Progenitor cell of endocrine pancreas (in vitro differentiated cells): ENCODE measurements at regions not wholly inside any gene's neighbourhood (a gene's known extent, or its start where the extent isn't known, plus 50 kb on each side); places are given as distances from the start of the nearest gene placed in this dataset.
A peak's percentile ranks its signal among the peaks of the same experiment; 100 is the strongest.

Source experiments
- DNase-seq: peaks from one replicate; pipeline ENCODE4 v3.0.0; 2021; ENCODE audit warnings: low spot score; ENCODE audit not compliant: unreplicated experiment
- H3K27ac Mint-ChIP-seq: 2 replicates; pipeline ENCODE4 v1.8.0; 2021; ENCODE audit warnings: mild to moderate bottlenecking, moderate library complexity, mixed read lengths
- H3K27me3 Mint-ChIP-seq: 2 replicates; pipeline ENCODE4 v1.8.0; 2021; ENCODE audit warnings: mixed read lengths
- H3K36me3 Mint-ChIP-seq: 2 replicates; pipeline ENCODE4 v1.8.0; 2022; ENCODE audit warnings: mixed read lengths; ENCODE audit not compliant: insufficient read depth
- H3K4me1 Mint-ChIP-seq: 2 replicates; pipeline ENCODE4 v1.8.0; 2021; ENCODE audit warnings: low read depth, mixed read lengths
- H3K4me3 Mint-ChIP-seq: 2 replicates; pipeline ENCODE4 v1.8.0; 2021; ENCODE audit warnings: low read depth, mild to moderate bottlenecking, moderate library complexity, mixed read lengths
- H3K9me3 Mint-ChIP-seq: 2 replicates; pipeline ENCODE4 v1.8.0; 2021; ENCODE audit warnings: low read depth, mixed read lengths
- TF ChIP-seq, protein P1 (sequence below): fragments of 200-600 bp; sonication (generic); IDR thresholded peaks from one replicate; pipeline ENCODE4 v1.5.0; 2021; ENCODE audit warnings: antibody characterized with exemption, mild to moderate bottlenecking; ENCODE audit not compliant: unreplicated experiment

DNA sequence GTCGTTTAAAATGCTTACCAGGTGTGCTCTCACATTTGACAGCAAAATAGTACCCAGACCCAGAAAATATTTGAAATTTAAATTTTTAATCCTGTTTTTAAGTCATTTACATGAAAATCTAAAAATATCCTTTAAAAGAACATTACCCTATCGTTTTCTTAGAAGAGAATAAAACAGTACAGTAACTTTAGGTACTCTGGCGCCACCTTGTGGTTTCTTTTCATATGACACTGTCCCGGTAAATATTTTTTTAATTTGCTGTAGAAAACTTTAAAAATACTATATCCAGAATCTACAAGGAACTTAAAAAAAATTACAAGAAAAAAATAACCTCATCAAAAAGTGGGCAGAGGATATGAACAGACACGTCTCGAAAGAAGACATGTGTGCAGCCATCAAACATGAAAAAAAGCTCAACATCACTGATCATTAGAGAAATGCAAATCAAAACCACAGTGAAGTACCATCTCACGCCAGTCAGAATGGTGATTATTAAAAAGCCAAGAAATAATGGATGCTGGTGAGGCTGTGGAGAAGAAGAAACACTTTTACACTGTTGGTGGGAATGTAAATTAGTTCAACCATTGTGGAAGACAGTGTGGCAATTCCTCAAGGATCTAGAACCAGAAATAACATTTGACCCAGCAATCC is 129.2 kb downstream of the RGS21 start:
- TF ChIP-seq, protein P1, sequence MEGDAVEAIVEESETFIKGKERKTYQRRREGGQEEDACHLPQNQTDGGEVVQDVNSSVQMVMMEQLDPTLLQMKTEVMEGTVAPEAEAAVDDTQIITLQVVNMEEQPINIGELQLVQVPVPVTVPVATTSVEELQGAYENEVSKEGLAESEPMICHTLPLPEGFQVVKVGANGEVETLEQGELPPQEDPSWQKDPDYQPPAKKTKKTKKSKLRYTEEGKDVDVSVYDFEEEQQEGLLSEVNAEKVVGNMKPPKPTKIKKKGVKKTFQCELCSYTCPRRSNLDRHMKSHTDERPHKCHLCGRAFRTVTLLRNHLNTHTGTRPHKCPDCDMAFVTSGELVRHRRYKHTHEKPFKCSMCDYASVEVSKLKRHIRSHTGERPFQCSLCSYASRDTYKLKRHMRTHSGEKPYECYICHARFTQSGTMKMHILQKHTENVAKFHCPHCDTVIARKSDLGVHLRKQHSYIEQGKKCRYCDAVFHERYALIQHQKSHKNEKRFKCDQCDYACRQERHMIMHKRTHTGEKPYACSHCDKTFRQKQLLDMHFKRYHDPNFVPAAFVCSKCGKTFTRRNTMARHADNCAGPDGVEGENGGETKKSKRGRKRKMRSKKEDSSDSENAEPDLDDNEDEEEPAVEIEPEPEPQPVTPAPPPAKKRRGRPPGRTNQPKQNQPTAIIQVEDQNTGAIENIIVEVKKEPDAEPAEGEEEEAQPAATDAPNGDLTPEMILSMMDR: peak; percentile 89
- Mint-ChIP-seq H3K27ac (no peak overlapping the region), H3K4me1 (peaks cover 11% of the 10 kb centered on the region), H3K9me3 (peaks cover 5% of the 10 kb centered on the region), H3K4me3 (no peak overlapping the region), H3K27me3 (no peaks in the 10 kb centered on the region), H3K36me3 (no peaks in the 10 kb centered on the region)
- peak; percentile 39 for DNase-seq

DNA sequence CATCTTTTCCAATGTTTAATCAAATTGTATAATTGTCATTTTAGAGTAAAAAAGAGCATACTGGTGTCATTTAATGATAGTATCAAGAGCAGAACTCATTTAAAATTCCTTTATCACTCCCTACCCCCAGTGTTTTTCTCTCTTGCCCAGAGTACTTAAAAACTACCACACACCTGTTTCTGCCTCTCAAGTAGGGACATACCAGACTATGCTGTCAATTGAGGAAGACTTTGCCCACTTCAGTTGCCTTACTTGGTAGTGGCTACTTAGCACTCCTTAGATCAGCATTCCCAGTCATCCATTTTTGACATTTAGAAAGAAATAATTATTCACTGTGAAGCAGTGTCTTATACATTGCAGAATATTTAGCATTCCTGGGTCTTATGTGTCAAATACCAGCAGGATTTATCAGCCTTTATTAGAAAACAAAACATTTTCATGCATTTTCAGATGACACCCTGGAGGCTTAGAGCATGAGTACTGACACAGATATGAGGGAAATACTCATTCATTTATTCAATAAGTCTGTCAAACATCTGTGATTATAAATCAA is 127.5 kb upstream of the RGS1 start:
- Mint-ChIP-seq H3K4me3 (no peak overlapping the region), H3K4me1 (peaks cover 8% of the 10 kb centered on the region), H3K27me3 (no peaks in the 10 kb centered on the region), H3K9me3 (no peaks in the 10 kb centered on the region), H3K27ac (no peak overlapping the region), H3K36me3 (no peaks in the 10 kb centered on the region)
- DNase-seq: no peak
- TF ChIP-seq, protein P1: no peak

DNA sequence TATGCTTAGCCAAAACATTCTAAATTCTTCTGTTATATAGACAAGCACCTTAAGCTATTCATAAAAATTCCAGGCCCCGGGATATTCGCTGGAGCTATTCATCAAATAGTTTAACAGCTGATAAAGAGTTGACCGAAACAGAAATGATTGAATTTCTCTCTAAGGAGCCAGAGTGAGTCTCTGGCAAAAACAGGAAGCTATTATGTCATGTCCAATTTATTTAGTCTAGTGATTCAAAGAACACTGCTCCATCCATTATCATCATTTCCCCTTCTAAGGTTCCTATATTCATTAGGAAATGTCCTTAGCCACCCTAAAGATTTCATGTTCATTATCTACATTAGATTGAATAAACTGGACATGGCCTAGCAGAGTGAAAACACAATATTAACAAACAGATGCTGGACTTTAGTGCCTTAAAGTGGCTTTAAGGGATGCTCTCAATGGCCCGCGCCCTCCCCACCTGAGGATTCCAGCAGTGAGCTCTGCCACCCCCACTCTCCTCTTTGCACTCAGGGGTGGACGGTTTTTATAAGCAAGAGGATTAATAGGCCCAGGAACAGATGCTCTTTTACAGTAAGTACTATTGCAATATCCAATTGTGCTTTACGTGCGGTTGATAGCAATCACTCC is 122.1 kb upstream of the RGS1 start:
- Mint-ChIP-seq H3K9me3 (no peaks in the 10 kb centered on the region), H3K27ac (no peak overlapping the region), H3K27me3 (no peaks in the 10 kb centered on the region), H3K4me3 (no peak overlapping the region), H3K36me3 (no peaks in the 10 kb centered on the region), H3K4me1 (peaks cover 1% of the 10 kb centered on the region)
- TF ChIP-seq, protein P1: no peak
- DNase-seq: no peak

DNA sequence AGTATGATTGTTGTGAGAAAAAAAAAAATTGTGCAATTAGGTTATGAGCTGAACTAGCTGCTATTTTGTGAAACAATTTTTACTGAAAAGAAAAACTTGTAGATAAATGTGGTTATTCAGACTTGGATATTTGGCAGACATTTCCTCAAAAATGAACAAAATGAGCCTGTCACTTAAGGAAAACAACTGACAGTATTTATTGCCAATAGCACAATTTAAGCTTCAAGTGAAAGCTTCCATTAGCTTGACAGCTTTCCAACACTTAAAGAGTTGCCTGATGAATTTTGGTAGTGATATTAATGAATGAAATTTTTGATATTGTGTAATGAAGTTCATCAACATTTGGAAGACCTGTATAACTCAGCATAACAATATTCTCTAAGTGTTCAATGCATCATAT is 116.1 kb upstream of the RGS1 start:
- Mint-ChIP-seq H3K4me1 (peaks cover 1% of the 10 kb centered on the region), H3K4me3 (no peak overlapping the region), H3K36me3 (no peaks in the 10 kb centered on the region), H3K27ac (no peak overlapping the region), H3K27me3 (no peaks in the 10 kb centered on the region), H3K9me3 (no peaks in the 10 kb centered on the region)
- DNase-seq: no peak
- TF ChIP-seq, protein P1: no peak

DNA sequence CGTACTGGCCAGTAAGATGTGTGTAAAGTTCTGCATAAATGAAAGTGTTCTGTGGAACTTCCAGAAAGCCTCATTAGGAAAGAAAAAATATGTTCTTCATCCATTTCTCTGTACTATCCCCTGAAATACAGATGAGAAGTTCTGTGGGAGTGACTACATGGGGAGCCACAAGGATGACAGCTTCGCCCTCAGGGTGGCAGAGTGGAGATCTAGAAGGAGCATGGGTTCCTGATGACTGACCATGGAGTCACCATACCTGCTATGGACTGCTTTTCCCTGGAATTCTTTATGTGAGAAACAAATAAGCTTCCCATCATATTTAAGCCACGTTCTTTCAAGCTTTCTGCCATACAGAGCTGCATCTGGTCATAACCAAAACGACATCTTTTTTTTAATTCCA is 113.9 kb upstream of the RGS1 start:
- Mint-ChIP-seq H3K36me3 (no peaks in the 10 kb centered on the region), H3K4me3 (no peak overlapping the region), H3K27ac (no peak overlapping the region), H3K4me1 (no peaks in the 10 kb centered on the region), H3K9me3 (peaks cover 3% of the 10 kb centered on the region), H3K27me3 (no peaks in the 10 kb centered on the region)
- TF ChIP-seq, protein P1: no peak
- DNase-seq: no peak
